GM21528 (cell line): ENCODE measurements at regions not wholly inside any gene's neighbourhood (a gene's known extent, or its start where the extent isn't known, plus 50 kb on each side); places are given as distances from the start of the nearest gene placed in this dataset.
"Not testable (repeated sequence)": the region's sequence is repeated elsewhere in the genome, so short reads cannot be mapped to it uniquely, and the experiment has no call there.

Source experiments
- ATAC-seq: cut with Tn5 transposase; IDR thresholded peaks from one replicate; pipeline ENCODE4 v1.9.1; 2021; ENCODE audit warnings: mild to moderate bottlenecking, moderate library complexity; ENCODE audit not compliant: unreplicated experiment, low FRiP score

DNA sequence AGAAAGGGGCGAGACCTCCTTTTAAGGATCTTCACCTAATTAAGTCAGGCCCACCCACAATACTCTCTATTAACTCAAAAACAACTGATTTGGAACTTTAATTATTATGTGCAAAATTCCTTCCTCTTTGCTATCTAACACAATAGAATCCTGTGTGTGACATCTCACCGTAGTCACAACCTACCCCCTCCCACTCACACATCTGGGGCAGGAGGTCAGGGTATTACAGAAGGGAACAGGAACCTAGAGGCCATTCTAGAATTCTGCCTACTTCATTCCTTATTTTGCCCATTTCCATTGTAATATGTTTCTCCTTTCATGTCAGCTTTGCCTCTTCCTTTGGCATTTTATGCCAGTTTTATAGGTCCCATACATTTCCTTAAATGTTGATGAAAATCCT, 829.3 kb upstream of the ID2 start:
- ATAC-seq, result no peak

GRCh38 chr2:7857904-7858303, 824.0 kb upstream of the ID2 start:
- ATAC-seq, result no peak

DNA sequence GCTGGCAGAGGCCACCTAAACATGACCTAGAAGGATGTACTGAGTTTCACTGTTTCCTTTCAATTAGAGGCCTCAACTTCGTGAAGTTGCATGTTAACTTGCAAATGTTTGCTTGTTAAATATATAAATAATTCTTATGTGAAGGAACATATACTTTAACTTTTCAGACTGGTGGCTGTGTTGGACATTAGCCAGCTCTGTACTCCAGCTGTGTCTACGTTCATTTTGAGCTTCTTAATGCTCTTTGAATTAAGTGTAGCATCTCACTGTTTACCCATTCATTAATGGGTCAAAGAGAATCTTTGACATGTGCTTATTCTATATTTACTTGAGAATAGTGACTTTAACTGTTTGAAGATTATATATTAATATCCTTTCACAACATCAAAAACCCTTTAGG, 823.2 kb upstream of the ID2 start:
- ATAC-seq, result no peak

DNA sequence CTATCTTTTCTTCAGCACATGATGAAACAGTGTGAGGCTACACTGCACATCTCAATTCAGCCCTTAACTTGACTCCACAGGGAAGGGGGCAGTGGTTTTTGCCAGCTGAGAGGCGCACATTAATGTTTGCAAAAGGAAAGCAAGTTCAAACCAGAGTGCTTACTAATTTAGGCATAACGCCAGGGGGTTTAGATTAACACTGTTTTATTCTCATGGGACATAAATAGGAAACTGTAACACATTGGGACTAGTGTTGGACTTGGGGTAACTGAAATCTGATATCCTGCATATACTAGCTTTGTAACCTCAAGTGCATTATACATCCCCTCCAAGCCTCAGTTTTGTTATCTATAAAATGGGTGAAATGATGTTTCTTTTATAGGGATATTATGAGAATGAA, 821.2 kb upstream of the ID2 start:
- ATAC-seq, result no peak

- ATAC-seq, result no peak
Observed at GRCh38 chr2:7861910-7862702, 819.8 kb upstream of the ID2 start.

DNA sequence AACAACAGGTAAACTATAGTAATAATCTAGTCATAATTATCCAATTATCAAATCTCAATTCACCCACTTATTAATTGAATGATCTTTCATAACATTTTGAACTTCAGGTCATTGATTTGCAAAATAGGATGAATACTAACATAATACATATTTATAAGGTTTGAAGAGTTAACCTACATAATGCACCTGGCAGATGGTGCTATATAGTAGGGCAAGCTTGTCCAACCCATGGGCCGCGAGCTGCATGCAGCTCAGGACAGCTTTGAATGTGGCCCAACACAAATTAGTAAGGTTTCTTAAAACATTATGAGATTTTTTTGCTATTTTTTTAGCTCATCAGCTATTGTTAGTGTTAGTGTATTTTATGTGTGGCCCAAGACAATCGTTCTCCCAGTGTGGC, 815.8 kb upstream of the ID2 start:
- ATAC-seq, result no peak

GRCh38 chr2:7866825-7867224, 815.0 kb upstream of the ID2 start:
- no peak for ATAC-seq

DNA sequence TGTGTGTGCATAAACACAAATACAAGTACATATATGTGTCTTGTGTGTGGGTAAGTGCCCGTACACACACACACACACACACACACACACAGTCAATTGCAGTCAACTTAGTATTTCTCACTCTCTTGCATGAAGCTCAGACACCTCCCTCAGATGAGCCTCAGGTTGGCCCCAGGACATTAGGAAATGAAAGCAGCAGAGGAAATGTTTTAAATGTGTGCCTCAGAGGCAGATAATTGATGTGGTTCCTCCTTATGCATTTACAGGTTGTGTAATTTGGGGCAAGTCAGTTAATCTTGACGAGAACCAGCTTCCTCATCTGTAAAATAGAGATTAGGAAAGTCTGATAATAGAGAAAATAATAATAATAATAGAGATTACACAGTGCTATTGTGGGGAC, 814.0 kb upstream of the ID2 start:
- no peak for ATAC-seq

DNA sequence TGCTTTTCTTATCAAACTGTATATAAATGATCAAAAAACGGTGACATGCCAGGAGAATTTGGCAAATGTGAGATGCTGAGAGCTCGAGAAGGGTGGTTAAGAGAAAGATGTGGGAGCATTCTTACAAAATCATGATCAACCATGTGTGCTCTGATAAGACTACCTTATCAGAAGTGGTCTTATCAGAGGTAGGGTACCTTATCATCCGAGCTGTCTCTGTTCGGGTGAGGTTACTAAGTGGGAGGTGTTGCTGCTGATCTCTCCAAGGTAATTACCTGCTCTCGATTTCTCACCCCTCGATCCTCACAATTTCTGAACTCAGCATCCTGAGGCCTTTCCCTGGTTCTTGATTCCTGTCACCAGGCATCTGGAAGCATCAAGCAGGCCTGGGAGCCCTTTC, 813.0 kb upstream of the ID2 start:
- ATAC-seq, result no peak

GRCh38 chr2:7876445-7876844, 805.4 kb upstream of the ID2 start:
- not testable (repeated sequence) for ATAC-seq

GRCh38 chr2:7878266-7878665, 803.6 kb upstream of the ID2 start:
- ATAC-seq, result not testable (repeated sequence)

DNA sequence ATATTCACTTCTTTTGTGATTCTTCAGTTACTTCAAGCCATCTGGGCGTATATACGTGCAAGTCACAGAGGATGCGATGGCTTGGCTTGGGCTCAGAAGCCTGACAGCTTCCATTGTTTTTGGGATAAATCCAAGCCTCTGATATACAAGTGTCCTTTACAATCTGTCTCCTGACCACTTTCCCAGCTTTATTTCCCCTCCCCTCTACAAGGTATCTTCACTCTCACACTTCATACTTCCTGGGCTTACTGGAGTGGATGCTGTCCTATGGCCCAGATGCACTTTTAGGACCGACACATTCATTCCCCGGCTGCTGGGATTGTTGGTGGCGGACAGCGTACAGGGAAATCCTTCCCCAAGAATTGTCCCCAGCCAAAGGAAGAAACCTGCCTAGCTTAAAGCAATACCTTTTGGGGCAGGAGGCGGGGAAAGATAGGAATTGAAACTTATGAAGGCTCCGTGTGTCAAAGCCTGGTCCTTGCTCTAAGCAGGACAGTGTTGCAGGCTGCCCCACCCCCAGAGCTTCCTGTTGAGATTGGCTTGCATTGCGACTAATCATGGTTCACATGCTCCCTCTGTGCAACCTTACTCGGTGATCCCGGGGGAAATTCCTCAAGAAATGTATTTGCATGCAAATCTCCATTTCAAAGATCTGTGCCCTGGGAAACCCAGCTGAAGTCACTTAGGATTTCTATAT, 802.9 kb upstream of the ID2 start:
- ATAC-seq, result no peak

DNA sequence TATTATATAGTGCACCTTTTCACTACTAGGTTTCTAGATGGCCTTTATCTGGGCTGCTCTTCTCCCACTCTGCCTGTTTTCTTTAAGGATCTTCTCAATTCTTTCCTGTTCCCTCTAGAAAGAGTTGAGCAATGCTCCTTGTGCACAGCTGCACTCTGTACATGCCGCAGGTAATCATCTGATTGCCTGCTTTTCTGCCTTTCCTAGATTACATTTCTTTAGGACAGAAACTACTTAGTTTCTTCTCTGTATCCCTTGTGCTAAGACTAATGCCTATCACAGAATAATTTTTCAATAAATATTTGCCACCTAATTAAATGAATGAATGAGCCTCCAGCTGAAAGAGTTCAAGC, 802.4 kb upstream of the ID2 start:
- no peak for ATAC-seq

GRCh38 chr2:7880126-7880525, 801.7 kb upstream of the ID2 start:
- ATAC-seq, result no peak

GRCh38 chr2:7880566-7880965, 801.3 kb upstream of the ID2 start:
- ATAC-seq, result no peak

GRCh38 chr2:7881063-7881462, 800.8 kb upstream of the ID2 start:
- ATAC-seq, result no peak

DNA sequence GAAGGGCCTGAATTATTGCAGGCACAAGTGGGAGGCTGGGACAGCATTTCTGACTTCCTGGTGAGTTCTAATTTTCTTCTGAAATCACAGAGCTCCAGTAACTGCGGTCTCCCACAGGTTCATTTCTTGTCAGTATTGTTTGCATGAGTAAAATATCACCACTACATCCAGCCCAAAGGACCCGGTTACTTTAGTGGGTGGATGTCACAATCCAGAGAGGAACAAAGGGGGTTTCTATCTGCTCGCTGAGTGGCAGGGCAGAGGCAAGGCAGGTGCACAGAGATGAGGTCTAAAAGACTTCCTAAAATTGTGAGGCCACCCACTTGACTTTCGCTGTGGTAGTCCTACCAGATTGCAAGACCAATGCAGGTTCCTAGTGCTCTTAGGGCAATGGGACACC, 800.4 kb upstream of the ID2 start:
- no peak for ATAC-seq

DNA sequence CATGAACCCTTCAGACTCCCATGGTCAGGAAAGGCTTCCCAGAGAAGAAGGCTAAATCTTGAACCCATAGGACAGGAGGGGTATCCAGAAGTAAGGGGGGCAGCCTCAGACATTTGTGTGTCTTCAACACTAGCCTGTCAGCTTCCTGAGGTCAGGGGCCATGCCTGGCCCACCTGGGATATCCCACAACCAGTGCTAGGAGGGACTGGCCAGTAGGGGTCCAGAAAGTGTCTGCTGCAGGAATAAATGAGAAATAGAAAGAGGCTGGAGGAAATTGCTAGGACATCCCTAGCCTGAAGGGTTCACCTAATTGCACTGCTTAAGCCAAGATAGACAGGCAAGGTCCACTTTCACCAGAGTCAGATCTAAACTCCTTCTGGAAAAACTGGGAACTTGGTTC, 799.6 kb upstream of the ID2 start:
- ATAC-seq, result no peak

DNA sequence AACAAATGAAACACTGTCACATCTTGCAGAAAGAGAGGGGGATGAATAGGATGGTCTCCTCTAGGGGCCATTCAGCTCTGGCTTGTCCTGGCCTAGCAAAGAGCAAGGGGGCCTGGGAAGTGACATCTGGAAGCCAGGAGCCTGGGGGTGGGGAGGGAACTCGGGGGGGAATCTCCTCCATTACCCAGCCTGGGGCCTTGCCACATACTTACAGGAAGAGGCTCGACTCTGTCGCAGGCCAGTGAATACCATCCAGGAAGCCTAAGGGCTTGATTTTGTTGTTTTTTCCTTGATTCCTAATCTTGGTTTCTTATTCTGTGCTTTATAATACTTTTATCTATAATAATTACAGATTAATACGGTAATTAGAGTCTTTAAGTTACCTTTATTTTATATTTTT, 797.5 kb upstream of the ID2 start:
- ATAC-seq, result no peak

GRCh38 chr2:7886666-7887065, 795.2 kb upstream of the ID2 start:
- no peak for ATAC-seq

- no peak for ATAC-seq
Observed at GRCh38 chr2:7887441-7887840, 794.4 kb upstream of the ID2 start.

- ATAC-seq, result no peak
Observed at GRCh38 chr2:7888876-7889275, 793.0 kb upstream of the ID2 start.
